ENCODE measurements at regions not wholly inside any gene's neighbourhood (a gene's known extent, or its start where the extent isn't known, plus 50 kb on each side); places are given as distances from the start of the nearest gene placed in this dataset.
"Not testable (repeated sequence)": the region's sequence is repeated elsewhere in the genome, so short reads cannot be mapped to it uniquely, and the experiment has no call there.

GRCh38 chr1:219708919-219709543 is 96.1 kb upstream of the ZC3H11B start:
- H3K4me3 Mint-ChIP-seq = no peak overlapping the region
- DNase-seq (no peak), ATAC-seq (no peak)
- no peaks in the 10 kb centered on the region for H3K36me3 Mint-ChIP-seq (ENCODE audit: low read depth)
- no peaks in the 10 kb centered on the region for H3K27me3 Mint-ChIP-seq
- intact Hi-C loops (cut with DNase I, micrococcal nuclease) = no loop called here
- H3K9me3 Mint-ChIP-seq (ENCODE audit: low read depth) = no peaks in the 10 kb centered on the region
- no peaks in the 10 kb centered on the region for H3K4me1 Mint-ChIP-seq
- CTCF ChIA-PET = no interaction called here
- H3K27ac Mint-ChIP-seq = no peak overlapping the region
- POLR2A ChIA-PET = no interaction called here

- intact Hi-C loops (cut with DNase I, micrococcal nuclease); H3K9me3 Mint-ChIP-seq (ENCODE audit: low read depth); H3K27me3 Mint-ChIP-seq; DNase-seq; H3K27ac Mint-ChIP-seq; H3K36me3 Mint-ChIP-seq (ENCODE audit: low read depth); H3K4me3 Mint-ChIP-seq; POLR2A ChIA-PET; CTCF ChIA-PET; ATAC-seq; H3K4me1 Mint-ChIP-seq: not testable (repeated sequence)
Measured at GRCh38 chr1:219707885-219708284, 95.0 kb upstream of the ZC3H11B start.

GRCh38 chr1:219704331-219704730 is 91.4 kb upstream of the ZC3H11B start:
- H3K36me3 Mint-ChIP-seq (ENCODE audit: low read depth); intact Hi-C loops (cut with DNase I, micrococcal nuclease); H3K9me3 Mint-ChIP-seq (ENCODE audit: low read depth); CTCF ChIA-PET; POLR2A ChIA-PET; H3K4me1 Mint-ChIP-seq; H3K4me3 Mint-ChIP-seq; DNase-seq; H3K27me3 Mint-ChIP-seq; H3K27ac Mint-ChIP-seq; ATAC-seq: not testable (repeated sequence)

DNA sequence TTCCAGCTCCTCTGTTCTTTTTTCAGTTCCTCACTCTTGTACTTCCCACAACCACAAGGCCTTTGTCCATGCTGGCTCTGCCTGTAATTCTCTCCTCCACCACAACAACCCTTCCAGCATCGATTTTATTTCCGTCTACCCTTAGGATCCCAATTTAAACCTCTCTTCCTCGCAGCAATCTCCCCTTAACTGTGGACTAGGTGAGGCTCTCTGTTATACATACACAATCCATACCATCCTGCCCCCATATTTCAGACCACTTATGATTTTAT is 90.4 kb upstream of the ZC3H11B start:
- no peak overlapping the region for H3K4me3 Mint-ChIP-seq
- ATAC-seq (no peak), DNase-seq (no peak)
- no peaks in the 10 kb centered on the region for H3K9me3 Mint-ChIP-seq (ENCODE audit: low read depth)
- intact Hi-C loops (cut with DNase I, micrococcal nuclease) = no loop called here
- H3K27me3 Mint-ChIP-seq = no peaks in the 10 kb centered on the region
- no peaks in the 10 kb centered on the region for H3K4me1 Mint-ChIP-seq
- no peaks in the 10 kb centered on the region for H3K36me3 Mint-ChIP-seq (ENCODE audit: low read depth)
- H3K27ac Mint-ChIP-seq = no peak overlapping the region
- ChIA-PET POLR2A (no interaction called here), CTCF (no interaction called here)

GRCh38 chr1:219701476-219701875 is 88.6 kb upstream of the ZC3H11B start:
- CTCF ChIA-PET = no interaction called here
- Mint-ChIP-seq H3K27ac (no peak overlapping the region), H3K36me3 (ENCODE audit: low read depth) (no peaks in the 10 kb centered on the region), H3K27me3 (no peaks in the 10 kb centered on the region), H3K9me3 (ENCODE audit: low read depth) (peaks cover 3% of the 10 kb centered on the region), H3K4me1 (no peaks in the 10 kb centered on the region), H3K4me3 (no peak overlapping the region)
- no peak for ATAC-seq
- intact Hi-C loops (cut with DNase I, micrococcal nuclease) = no loop called here
- no peak for DNase-seq
- POLR2A ChIA-PET = no interaction called here

GRCh38 chr1:219699870-219700269 is 87.0 kb upstream of the ZC3H11B start:
- H3K27me3 Mint-ChIP-seq = no peaks in the 10 kb centered on the region
- POLR2A ChIA-PET = no interaction called here

GRCh38 chr1:219697682-219698081 is 84.8 kb upstream of the ZC3H11B start:
- Mint-ChIP-seq H3K9me3 (ENCODE audit: low read depth) (peaks cover 3% of the 10 kb centered on the region), H3K27ac (no peak overlapping the region), H3K4me1 (no peaks in the 10 kb centered on the region), H3K4me3 (no peak overlapping the region), H3K36me3 (ENCODE audit: low read depth) (no peaks in the 10 kb centered on the region), H3K27me3 (no peaks in the 10 kb centered on the region)
- DNase-seq (no peak), ATAC-seq (no peak)
- CTCF ChIA-PET = no interaction called here
- intact Hi-C loops (cut with DNase I, micrococcal nuclease) = no loop called here
- POLR2A ChIA-PET = no interaction called here

More at GRCh38 chr1:219699870-219700269, 87.0 kb upstream of the ZC3H11B start:
- ATAC-seq (no peak), DNase-seq (no peak)
- intact Hi-C loops (cut with DNase I, micrococcal nuclease) = no loop called here
- peaks cover 3% of the 10 kb centered on the region for H3K9me3 Mint-ChIP-seq (ENCODE audit: low read depth)
- no peak overlapping the region for H3K4me3 Mint-ChIP-seq
- H3K4me1 Mint-ChIP-seq = no peaks in the 10 kb centered on the region
- H3K27ac Mint-ChIP-seq = no peak overlapping the region
- H3K36me3 Mint-ChIP-seq (ENCODE audit: low read depth) = no peaks in the 10 kb centered on the region
- CTCF ChIA-PET = no interaction called here

- Mint-ChIP-seq H3K4me3 (no peak overlapping the region), H3K36me3 (ENCODE audit: low read depth) (no peaks in the 10 kb centered on the region), H3K27ac (no peak overlapping the region), H3K4me1 (no peaks in the 10 kb centered on the region), H3K9me3 (ENCODE audit: low read depth) (peaks cover 3% of the 10 kb centered on the region), H3K27me3 (no peaks in the 10 kb centered on the region)
- no peak for DNase-seq
- ATAC-seq = no peak
- ChIA-PET CTCF (no interaction called here), POLR2A (no interaction called here)
- intact Hi-C loops (cut with DNase I, micrococcal nuclease) = no loop called here
Measured at GRCh38 chr1:219692981-219693380, 80.1 kb upstream of the ZC3H11B start.

GRCh38 chr1:219689774-219690173 is 76.9 kb upstream of the ZC3H11B start:
- Mint-ChIP-seq H3K27ac (no peak overlapping the region), H3K9me3 (ENCODE audit: low read depth) (no peaks in the 10 kb centered on the region), H3K27me3 (no peaks in the 10 kb centered on the region), H3K36me3 (ENCODE audit: low read depth) (no peaks in the 10 kb centered on the region), H3K4me1 (no peaks in the 10 kb centered on the region), H3K4me3 (no peak overlapping the region)
- no peak for ATAC-seq
- CTCF ChIA-PET = interaction anchor here (0.8 kb wide), 1 partner anchor 63 kb away, joined by 3 read pairs; no protein-coding TSS in a partner anchor
- DNase-seq = no peak
- POLR2A ChIA-PET = no interaction called here
- intact Hi-C loops (cut with DNase I, micrococcal nuclease) = no loop called here

- ChIA-PET CTCF (no interaction called here), POLR2A (no interaction called here)
- H3K4me3 Mint-ChIP-seq = no peak overlapping the region
- no peak overlapping the region for H3K27ac Mint-ChIP-seq
- DNase-seq = no peak
- no peaks in the 10 kb centered on the region for H3K36me3 Mint-ChIP-seq (ENCODE audit: low read depth)
- no peaks in the 10 kb centered on the region for H3K27me3 Mint-ChIP-seq
- intact Hi-C loops (cut with DNase I, micrococcal nuclease) = no loop called here
- H3K4me1 Mint-ChIP-seq = no peaks in the 10 kb centered on the region
- no peaks in the 10 kb centered on the region for H3K9me3 Mint-ChIP-seq (ENCODE audit: low read depth)
- no peak for ATAC-seq
Measured at GRCh38 chr1:219687779-219688178, 74.9 kb upstream of the ZC3H11B start.

GRCh38 chr1:219686171-219686570 is 73.3 kb upstream of the ZC3H11B start:
- intact Hi-C loops (cut with DNase I, micrococcal nuclease) = no loop called here
- Mint-ChIP-seq H3K27me3 (no peaks in the 10 kb centered on the region), H3K4me3 (no peak overlapping the region), H3K27ac (no peak overlapping the region), H3K36me3 (ENCODE audit: low read depth) (no peaks in the 10 kb centered on the region), H3K9me3 (ENCODE audit: low read depth) (no peaks in the 10 kb centered on the region), H3K4me1 (no peaks in the 10 kb centered on the region)
- ChIA-PET CTCF (no interaction called here), POLR2A (no interaction called here)
- no peak for DNase-seq
- ATAC-seq = no peak

- ChIA-PET CTCF (no interaction called here), POLR2A (no interaction called here)
- no peak for ATAC-seq
- DNase-seq = no peak
- no peaks in the 10 kb centered on the region for H3K36me3 Mint-ChIP-seq (ENCODE audit: low read depth)
- H3K4me3 Mint-ChIP-seq = no peak overlapping the region
- intact Hi-C loops (cut with DNase I, micrococcal nuclease) = no loop called here
- H3K27ac Mint-ChIP-seq = no peak overlapping the region
- no peaks in the 10 kb centered on the region for H3K4me1 Mint-ChIP-seq
- H3K27me3 Mint-ChIP-seq = no peaks in the 10 kb centered on the region
- H3K9me3 Mint-ChIP-seq (ENCODE audit: low read depth) = no peaks in the 10 kb centered on the region
Measured at GRCh38 chr1:219682788-219683187, 69.9 kb upstream of the ZC3H11B start.

GRCh38 chr1:219681876-219682275 is 69.0 kb upstream of the ZC3H11B start:
- ChIA-PET CTCF (no interaction called here), POLR2A (no interaction called here)
- no peak overlapping the region for H3K4me3 Mint-ChIP-seq
- H3K4me1 Mint-ChIP-seq = no peaks in the 10 kb centered on the region
- no peak overlapping the region for H3K27ac Mint-ChIP-seq
- no peaks in the 10 kb centered on the region for H3K27me3 Mint-ChIP-seq
- no peak for ATAC-seq
- H3K9me3 Mint-ChIP-seq (ENCODE audit: low read depth) = no peaks in the 10 kb centered on the region
- intact Hi-C loops (cut with DNase I, micrococcal nuclease) = no loop called here
- H3K36me3 Mint-ChIP-seq (ENCODE audit: low read depth) = no peaks in the 10 kb centered on the region
- no peak for DNase-seq

Data from activated CD4-positive, alpha-beta T cell treated with anti-CD3 and anti-CD28 coated beads for 36 hours (primary cell).